OCI-LY7 (cell line): ENCODE measurements at regions not wholly inside any gene's neighbourhood (a gene's known extent, or its start where the extent isn't known, plus 50 kb on each side); places are given as distances from the start of the nearest gene placed in this dataset.
"Not testable (repeated sequence)": the region's sequence is repeated elsewhere in the genome, so short reads cannot be mapped to it uniquely, and the experiment has no call there.

Experiments
- BruUV-seq: library from RNA; stranded (reverse); fragments of 400-500 nt; replicated peaks from 2 replicates; lab custom pipeline; 2021; lab: Mats Ljungman, UMichigan
- CTCF ChIA-PET: fragments of 300-600 bp; sonication (Branson Sonifier 250); formaldehyde crosslinking; loops from one replicate; lab custom pipeline; 2022; ENCODE audit warnings: antibody characterized with exemption; ENCODE audit not compliant: unreplicated experiment; lab: Charles Lee
- POLR2A ChIA-PET: fragments of 300-600 bp; sonication (Branson Sonifier 250); formaldehyde crosslinking; loops from one replicate; lab custom pipeline; 2022; ENCODE audit warnings: antibody characterized with exemption; lab: Charles Lee
- DNase-seq: peaks from one replicate; pipeline ENCODE4 v3.0.0-alpha.2; 2015; ENCODE audit warnings: low spot score
- H2AFZ ChIP-seq: fragments of 200-600 bp; sonication (generic), shearing (Covaris generic); 2 replicates; pipeline ENCODE4 v1.6.1; 2014; ENCODE audit warnings: mild to moderate bottlenecking, antibody characterized with exemption, low read length, moderate library complexity
- H3K27ac ChIP-seq: fragments of 200-600 bp; sonication (generic); 2 replicates; pipeline ENCODE4 v1.5.1; 2014; ENCODE audit warnings: mixed run types, low read depth, mild to moderate bottlenecking, moderate library complexity, low read length, inconsistent platforms; ENCODE audit not compliant: poor library complexity, severe bottlenecking
- H3K36me3 ChIP-seq: fragments of 200-600 bp; sonication (generic); 2 replicates; pipeline ENCODE4 v1.6.1; 2014; ENCODE audit warnings: mild to moderate bottlenecking, antibody characterized with exemption, low read length, moderate library complexity, mixed read lengths; ENCODE audit not compliant: insufficient read depth
- H3K4me1 ChIP-seq: fragments of 200-600 bp; sonication (generic); 2 replicates; pipeline ENCODE4 v1.5.1; 2014; ENCODE audit warnings: mild to moderate bottlenecking, low read length; ENCODE audit not compliant: insufficient read depth, poor library complexity, severe bottlenecking
- H3K4me2 ChIP-seq: fragments of 200-600 bp; sonication (generic); 2 replicates; pipeline ENCODE4 v1.6.1; 2014; ENCODE audit warnings: mild to moderate bottlenecking, low read length
- H3K4me3 ChIP-seq: fragments of 200-600 bp; sonication (generic); 2 replicates; pipeline ENCODE4 v1.5.1; 2014; ENCODE audit warnings: mild to moderate bottlenecking, low read depth, low read length; ENCODE audit not compliant: poor library complexity, severe bottlenecking
- H3K79me2 ChIP-seq: fragments of 200-600 bp; sonication (generic); 2 replicates; pipeline ENCODE4 v1.6.1; 2016; ENCODE audit warnings: low read depth, mild to moderate bottlenecking, low read length, moderate library complexity, mixed read lengths; ENCODE audit not compliant: insufficient read depth
- H3K9me2 ChIP-seq: fragments of 200-600 bp; sonication (generic); 2 replicates; pipeline ENCODE4 v1.6.1; 2016; ENCODE audit warnings: mild to moderate bottlenecking, low read length, mixed read lengths; ENCODE audit not compliant: insufficient read depth
- H3K9me3 ChIP-seq: fragments of 200-600 bp; sonication (generic); 2 replicates; pipeline ENCODE4 v1.6.1; 2014; ENCODE audit warnings: mild to moderate bottlenecking, mixed run types, low read length, mixed read lengths
- H4K20me1 ChIP-seq: fragments of 200-600 bp; sonication (generic); 2 replicates; pipeline ENCODE4 v1.6.1; 2014; ENCODE audit warnings: mild to moderate bottlenecking, antibody characterized with exemption, low read length, moderate library complexity, mixed read lengths; ENCODE audit not compliant: insufficient read depth
- CTCF ChIP-seq: fragments of 200-600 bp; sonication (generic); conservative IDR thresholded peaks from 2 replicates; pipeline ENCODE4 v1.5.1; 2014; ENCODE audit warnings: mild to moderate bottlenecking, antibody characterized with exemption, low read length, moderate library complexity, mixed read lengths
- EZH2phosphoT487 ChIP-seq: fragments of 200-600 bp; sonication (generic); IDR thresholded peaks from 2 replicates; pipeline ENCODE4 v1.6.1; 2018; ENCODE audit warnings: low read depth, borderline replicate concordance, mild to moderate bottlenecking, mixed run types, antibody characterized with exemption, low read length, moderate library complexity, mixed read lengths
- intact Hi-C: fragments of 100-400 bp; cut with micrococcal nuclease; formaldehyde crosslinking; loops from one replicate; pipeline ENCODE4 v1.10.0; 2022; ENCODE audit not compliant: unreplicated experiment

GRCh38 chr10:6706725-6707124 lies 126.6 kb upstream of the PRKCQ start:
- intact Hi-C loops, result no loop called here
- no TSS peak for BruUV-seq

GRCh38 chr10:6704896-6705295 lies 124.8 kb upstream of the PRKCQ start:
- no peak overlapping the region for H2AFZ ChIP-seq
- POLR2A ChIA-PET, result interaction anchor here (0.6 to 0.9 kb wide), 4 partner anchors 13 to 752 kb away, joined by 3 to 4 read pairs (median 3); no protein-coding TSS in a partner anchor
- no peaks in the 10 kb centered on the region for H3K9me3 ChIP-seq
- H3K9me2 ChIP-seq, result no peaks in the 10 kb centered on the region
- H3K4me3 ChIP-seq, result no peak overlapping the region
- no peaks in the 10 kb centered on the region for H3K36me3 ChIP-seq
- H3K79me2 ChIP-seq, result no peaks in the 10 kb centered on the region
- TF ChIP-seq CTCF (no peak), EZH2phosphoT487 (no peak)
- intact Hi-C loops, result no loop called here
- no peaks in the 10 kb centered on the region for H3K4me1 ChIP-seq
- no peaks in the 10 kb centered on the region for H4K20me1 ChIP-seq
- CTCF ChIA-PET, result no interaction called here
- no peak for DNase-seq
- no TSS peak for BruUV-seq
- H3K4me2 ChIP-seq, result no peak overlapping the region
- no peak overlapping the region for H3K27ac ChIP-seq

More at GRCh38 chr10:6706725-6707124, 126.6 kb upstream of the PRKCQ start:
- H3K4me2 ChIP-seq, result no peak overlapping the region
- H2AFZ ChIP-seq, result no peak overlapping the region
- no peak for DNase-seq
- H3K9me2 ChIP-seq, result no peaks in the 10 kb centered on the region
- H3K27ac ChIP-seq, result no peak overlapping the region
- H3K4me3 ChIP-seq, result no peak overlapping the region
- TF ChIP-seq CTCF (no peak), EZH2phosphoT487 (no peak)
- H3K36me3 ChIP-seq, result no peaks in the 10 kb centered on the region
- no peaks in the 10 kb centered on the region for H3K9me3 ChIP-seq
- CTCF ChIA-PET, result no interaction called here
- POLR2A ChIA-PET, result no interaction called here
- no peaks in the 10 kb centered on the region for H4K20me1 ChIP-seq
- no peaks in the 10 kb centered on the region for H3K79me2 ChIP-seq
- H3K4me1 ChIP-seq, result no peaks in the 10 kb centered on the region

- H3K9me2 ChIP-seq, H2AFZ ChIP-seq, H4K20me1 ChIP-seq, H3K4me3 ChIP-seq, DNase-seq, BruUV-seq, H3K4me2 ChIP-seq, H3K4me1 ChIP-seq, H3K9me3 ChIP-seq, H3K36me3 ChIP-seq, H3K27ac ChIP-seq, intact Hi-C loops, H3K79me2 ChIP-seq: not testable (repeated sequence)
- POLR2A ChIA-PET, result interaction anchor here (0.6 to 0.7 kb wide), 2 partner anchors 19 to 216 kb away, joined by 3 read pairs; no protein-coding TSS in a partner anchor
- CTCF ChIA-PET, result interaction anchor here (1.1 kb wide), 1 partner anchor 36 kb away, joined by 3 read pairs; no protein-coding TSS in a partner anchor
Measured at GRCh38 chr10:6702833-6703232, 122.8 kb upstream of the PRKCQ start.
